GM19324 (cell line): ENCODE measurements at regions not wholly inside any gene's neighbourhood (a gene's known extent, or its start where the extent isn't known, plus 50 kb on each side); places are given as distances from the start of the nearest gene placed in this dataset.

ENCODE experiments used
- ATAC-seq: cut with Tn5 transposase; IDR thresholded peaks from one replicate; pipeline ENCODE4 v1.9.1; 2021; ENCODE audit warnings: mild to moderate bottlenecking, moderate library complexity; ENCODE audit not compliant: unreplicated experiment, low FRiP score

GRCh38 chr15:94744080-94744793 is 512.9 kb downstream of the MCTP2 start:
- no peak for ATAC-seq

- ATAC-seq: no peak
Observed at GRCh38 chr15:94745371-94745770, 514.0 kb downstream of the MCTP2 start.

- no peak for ATAC-seq
Observed at GRCh38 chr15:94747510-94747909, 516.1 kb downstream of the MCTP2 start.

- ATAC-seq: no peak
Observed at GRCh38 chr15:94749811-94750617, 518.7 kb downstream of the MCTP2 start.

GRCh38 chr15:94760348-94760747 is 529.0 kb downstream of the MCTP2 start:
- no peak for ATAC-seq

- no peak for ATAC-seq
Observed at GRCh38 chr15:94761574-94761973, 530.2 kb downstream of the MCTP2 start.

- no peak for ATAC-seq
Observed at GRCh38 chr15:94769089-94769488, 537.7 kb downstream of the MCTP2 start.

GRCh38 chr15:94770199-94770598 is 538.8 kb downstream of the MCTP2 start:
- ATAC-seq: no peak

GRCh38 chr15:94777037-94777436 is 545.7 kb downstream of the MCTP2 start:
- no peak for ATAC-seq

GRCh38 chr15:94778840-94779239 is 547.5 kb downstream of the MCTP2 start:
- ATAC-seq: no peak

GRCh38 chr15:94780166-94780565 is 548.8 kb downstream of the MCTP2 start:
- ATAC-seq: no peak

- no peak for ATAC-seq
Observed at GRCh38 chr15:94785091-94785490, 553.7 kb downstream of the MCTP2 start.

- no peak for ATAC-seq
Observed at GRCh38 chr15:94791008-94791407, 559.6 kb downstream of the MCTP2 start.

GRCh38 chr15:94791510-94791909 is 560.1 kb downstream of the MCTP2 start:
- no peak for ATAC-seq

GRCh38 chr15:94792196-94792595 is 560.8 kb downstream of the MCTP2 start:
- ATAC-seq: no peak

GRCh38 chr15:94793207-94793606 is 561.8 kb downstream of the MCTP2 start:
- ATAC-seq: no peak

- ATAC-seq: no peak
Observed at GRCh38 chr15:94793641-94794040, 562.3 kb downstream of the MCTP2 start.

GRCh38 chr15:94804613-94805012 is 573.3 kb downstream of the MCTP2 start:
- no peak for ATAC-seq

GRCh38 chr15:94815110-94815731 is 583.9 kb downstream of the MCTP2 start:
- no peak for ATAC-seq

GRCh38 chr15:94815914-94816313 is 584.6 kb downstream of the MCTP2 start:
- no peak for ATAC-seq
